DMS53 treated with DMSO at 0.1 percent for 48 hours (cell line): ENCODE measurements at regions not wholly inside any gene's neighbourhood (a gene's known extent, or its start where the extent isn't known, plus 50 kb on each side); places are given as distances from the start of the nearest gene placed in this dataset.
"Not testable (repeated sequence)": the region's sequence is repeated elsewhere in the genome, so short reads cannot be mapped to it uniquely, and the experiment has no call there.

Source experiments
- DNase-seq: peaks from one replicate; lab custom pipeline; 2025; ENCODE audit not compliant: unreplicated experiment; lab: John Stamatoyannopoulos, UW

DNA sequence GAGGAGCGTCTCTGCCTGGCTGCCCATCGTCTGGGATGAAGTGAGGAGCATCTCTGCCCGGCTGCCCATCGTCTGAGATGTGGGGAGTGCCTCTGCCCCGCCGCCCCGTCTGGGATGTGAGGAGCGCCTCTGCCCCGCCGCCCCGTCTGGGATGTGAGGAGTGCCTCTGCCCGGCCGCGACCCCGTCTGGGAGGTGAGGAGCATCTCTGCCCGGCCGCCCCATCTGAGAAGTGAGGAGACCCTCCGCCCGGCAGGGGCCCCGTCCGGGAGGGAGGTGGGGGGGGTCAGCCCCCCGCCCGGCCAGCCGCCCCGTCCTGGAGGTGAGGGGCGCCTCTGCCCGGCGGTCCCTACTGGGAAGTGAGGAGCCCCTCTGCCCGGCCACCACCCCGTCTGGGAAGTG is 129.3 kb downstream of the ZNF486 start:
- DNase-seq = not testable (repeated sequence)

DNA sequence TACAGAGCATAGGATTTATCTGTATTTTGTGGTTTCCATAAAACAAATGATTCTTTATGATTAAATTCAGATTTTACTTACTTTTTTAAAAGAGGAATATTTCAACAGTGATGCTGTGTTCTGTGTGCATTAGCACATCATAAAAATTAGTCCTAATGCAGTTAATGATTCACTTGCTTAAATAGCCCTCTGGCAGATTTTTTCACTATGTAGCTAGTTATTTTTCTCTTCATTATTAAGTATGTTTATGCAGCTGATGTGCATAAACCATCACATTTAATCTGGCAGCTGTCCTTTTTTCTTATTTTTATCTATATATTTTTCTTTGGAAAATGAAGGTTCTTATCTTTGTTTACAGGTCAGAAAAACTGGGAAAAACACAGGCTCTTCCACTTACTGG is 127.2 kb downstream of the ZNF486 start:
- no peak for DNase-seq

DNA sequence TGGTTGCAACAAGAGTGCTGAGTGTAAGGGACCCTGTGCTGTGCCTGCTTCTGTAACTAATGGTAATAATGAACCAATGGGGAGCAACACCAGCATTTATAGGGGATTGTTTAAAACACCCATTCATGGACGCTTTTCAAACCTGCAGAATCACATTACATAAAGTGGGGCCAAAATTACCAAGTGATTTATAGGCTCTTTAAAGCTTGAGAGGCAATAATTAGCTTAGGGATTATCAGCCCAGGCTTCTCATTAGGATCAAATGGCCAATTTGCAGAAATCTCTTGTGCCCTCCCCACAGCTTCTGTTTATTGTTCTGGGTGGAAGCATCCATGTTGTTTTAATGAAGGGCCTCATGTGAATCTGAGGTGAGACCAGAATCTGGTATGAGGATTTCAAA is 125.5 kb downstream of the ZNF486 start:
- not testable (repeated sequence) for DNase-seq

DNA sequence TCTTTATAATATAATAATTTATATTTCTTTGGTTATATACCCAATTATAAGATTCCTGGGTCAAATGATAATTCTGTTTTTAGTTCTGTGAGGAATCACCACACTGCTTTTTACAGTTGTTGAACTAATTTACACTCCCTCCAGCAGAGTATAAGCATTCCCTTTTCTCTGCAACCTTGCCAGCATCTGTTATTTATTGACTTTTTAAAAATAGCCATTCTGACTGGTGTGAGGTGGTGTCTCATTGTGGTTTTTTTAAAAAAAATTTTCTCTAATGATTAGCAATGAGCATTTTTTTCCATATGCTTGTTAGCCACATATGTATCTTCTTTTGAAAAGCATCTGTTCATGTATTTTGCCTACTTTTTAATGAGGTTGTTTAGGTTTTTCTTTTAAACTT is 122.2 kb downstream of the ZNF486 start:
- DNase-seq = no peak

DNA sequence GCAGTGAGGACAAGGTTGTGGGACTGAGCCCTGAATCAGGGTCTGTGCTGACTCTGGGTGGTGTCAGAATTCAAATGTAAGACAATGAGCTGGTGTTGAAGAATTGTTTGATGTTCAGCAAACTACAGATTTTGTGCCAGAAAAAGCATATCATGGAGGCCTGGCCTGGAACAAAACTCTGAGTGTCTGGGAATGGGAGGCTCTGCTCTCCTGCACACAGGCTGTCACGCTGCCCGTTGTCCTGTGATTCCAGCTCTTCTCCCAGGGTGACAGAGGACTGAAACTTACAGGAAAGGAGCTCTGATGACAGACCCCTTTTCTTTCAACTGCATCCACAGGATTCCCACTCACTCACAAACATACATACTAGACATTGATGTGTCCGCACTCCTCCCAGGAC is 120.1 kb downstream of the ZNF486 start:
- DNase-seq = no peak

DNA sequence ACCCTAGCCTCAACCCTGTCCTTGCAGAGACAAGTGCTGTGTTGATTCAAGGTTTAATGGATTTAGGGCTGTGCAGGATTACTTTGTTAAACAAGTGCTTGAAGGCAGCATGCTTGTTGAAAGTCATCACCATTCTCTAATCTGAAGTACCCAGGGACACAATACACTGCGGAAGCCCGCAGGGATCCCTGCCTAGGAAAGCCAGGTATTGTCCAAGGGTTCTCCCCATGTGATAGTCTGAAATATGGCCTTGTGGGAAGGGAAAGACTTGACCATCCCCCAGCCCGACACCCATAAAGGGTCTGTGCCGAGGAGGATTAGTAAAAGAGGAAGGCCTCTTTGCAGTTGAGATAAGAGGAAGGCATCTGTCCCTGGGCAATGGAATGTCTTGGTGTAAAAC is 118.9 kb downstream of the ZNF486 start:
- DNase-seq = peak; percentile 84

DNA sequence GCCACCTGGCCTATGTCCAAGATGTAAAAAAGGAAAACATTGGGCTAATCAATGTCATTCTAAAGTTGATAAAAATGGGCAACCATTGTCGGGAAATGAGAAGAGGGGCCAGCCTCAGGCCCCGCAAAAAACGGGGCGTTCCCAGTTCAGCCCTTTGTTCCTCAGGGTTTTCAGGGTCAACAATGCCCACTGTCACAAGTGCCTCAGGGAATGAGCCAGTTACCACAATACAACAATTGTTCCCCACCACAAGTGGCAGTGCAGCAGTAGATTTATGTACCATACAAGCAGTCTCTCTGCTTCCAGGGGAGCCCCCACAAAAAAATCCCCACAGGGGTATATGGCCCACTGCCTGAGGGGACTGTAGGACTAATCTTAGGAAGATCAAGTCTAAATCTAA is 112.5 kb downstream of the ZNF486 start:
- DNase-seq = no peak

DNA sequence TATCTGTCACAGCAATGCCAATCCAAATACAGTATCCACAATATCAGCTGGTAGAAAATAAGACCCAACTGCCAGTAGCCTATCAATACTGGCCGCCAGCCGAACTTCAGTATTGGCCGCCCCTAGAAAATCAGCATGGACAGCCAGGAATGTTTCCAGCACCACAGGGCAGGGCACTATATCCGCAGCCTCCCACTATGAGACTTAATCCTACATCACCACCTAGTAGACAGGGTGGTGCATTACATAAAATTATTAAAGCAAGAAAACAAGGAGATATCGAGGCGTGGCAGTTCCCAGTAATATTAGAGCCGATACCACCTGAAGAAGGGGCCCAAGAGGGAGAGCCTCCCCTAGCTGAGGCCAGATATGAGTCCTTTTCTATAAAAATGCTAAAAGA is 111.3 kb downstream of the ZNF486 start:
- DNase-seq = no peak

DNA sequence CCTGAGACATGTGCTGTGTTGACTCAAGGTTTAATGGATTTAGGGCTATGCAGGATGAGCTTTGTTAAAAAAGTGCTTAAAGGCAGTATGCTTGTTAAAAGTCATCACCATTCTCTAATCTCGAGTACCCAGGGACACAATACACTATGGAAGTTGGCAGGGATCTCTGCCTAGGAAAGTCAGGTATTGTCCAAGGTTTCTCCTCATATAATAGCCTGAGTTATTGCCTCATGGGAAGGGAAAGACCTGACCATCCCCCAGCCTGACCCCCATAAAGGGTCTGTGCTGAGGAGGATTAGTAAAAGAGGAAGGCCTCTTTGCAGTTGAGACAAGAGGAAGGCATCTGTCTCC is 109.7 kb downstream of the ZNF486 start:
- not testable (repeated sequence) for DNase-seq

DNA sequence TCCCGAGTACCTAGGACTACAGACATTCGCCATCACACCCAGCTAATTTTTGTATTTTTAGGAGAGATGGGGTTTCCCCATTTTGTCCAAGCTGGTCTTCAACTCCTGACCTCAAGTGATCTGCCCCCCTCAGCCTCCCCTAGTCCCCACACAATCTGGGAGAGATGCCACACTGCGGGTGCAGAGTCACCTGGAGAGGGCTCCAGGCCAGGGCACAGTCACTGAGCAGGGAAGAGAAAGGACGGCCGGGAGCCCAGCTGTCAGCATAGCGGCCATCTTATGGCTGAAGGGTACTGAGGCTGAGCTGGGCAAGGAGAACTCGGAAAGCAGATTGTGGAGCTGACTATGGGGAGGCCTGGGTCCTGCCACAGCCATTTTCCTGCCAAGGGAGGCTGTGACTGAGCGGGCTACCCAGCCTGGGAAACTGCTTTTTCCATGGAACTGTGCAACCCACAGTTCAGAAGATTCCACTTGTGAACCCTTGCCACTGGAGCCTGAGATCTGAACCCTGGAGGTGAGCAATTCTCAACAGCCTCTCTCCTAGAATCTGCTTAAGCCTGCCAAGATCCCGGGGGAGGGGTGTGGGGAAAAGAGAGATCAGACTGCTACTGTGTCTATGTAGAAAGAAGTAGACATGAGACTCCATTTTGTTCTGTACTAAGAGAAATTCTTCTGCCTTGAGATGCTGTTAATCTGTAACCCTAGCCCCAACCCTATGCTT is 109.2 kb downstream of the ZNF486 start:
- no peak for DNase-seq

DNA sequence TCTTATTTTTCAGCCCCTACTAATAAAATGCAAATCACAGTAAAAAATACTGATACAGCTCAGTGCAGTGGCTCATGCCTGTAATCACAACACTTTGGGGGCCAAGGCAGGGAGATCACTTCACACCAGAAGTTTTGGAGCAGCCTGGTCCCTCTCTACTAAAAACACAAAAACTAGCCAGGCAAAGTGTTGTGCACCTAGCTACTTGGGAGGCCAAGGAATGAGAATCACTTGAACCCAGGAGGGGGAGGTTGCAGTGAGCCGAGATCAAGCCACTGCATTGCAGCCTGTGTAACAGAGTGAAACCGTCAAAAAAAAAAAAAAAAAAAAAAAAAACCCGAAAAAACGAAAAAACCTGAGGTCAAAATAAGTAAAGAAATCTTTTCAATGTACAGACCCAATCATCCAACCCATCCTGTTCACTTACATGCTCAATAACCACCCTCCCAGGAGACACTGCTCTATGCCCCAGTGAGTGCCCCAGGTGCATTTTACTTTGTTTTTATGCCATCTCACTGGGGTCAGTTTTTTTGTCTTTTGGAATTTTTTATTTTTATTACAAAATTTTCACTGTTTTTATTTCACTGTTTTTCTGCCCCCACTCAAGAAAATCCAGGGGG is 107.0 kb downstream of the ZNF486 start:
- no peak for DNase-seq

DNA sequence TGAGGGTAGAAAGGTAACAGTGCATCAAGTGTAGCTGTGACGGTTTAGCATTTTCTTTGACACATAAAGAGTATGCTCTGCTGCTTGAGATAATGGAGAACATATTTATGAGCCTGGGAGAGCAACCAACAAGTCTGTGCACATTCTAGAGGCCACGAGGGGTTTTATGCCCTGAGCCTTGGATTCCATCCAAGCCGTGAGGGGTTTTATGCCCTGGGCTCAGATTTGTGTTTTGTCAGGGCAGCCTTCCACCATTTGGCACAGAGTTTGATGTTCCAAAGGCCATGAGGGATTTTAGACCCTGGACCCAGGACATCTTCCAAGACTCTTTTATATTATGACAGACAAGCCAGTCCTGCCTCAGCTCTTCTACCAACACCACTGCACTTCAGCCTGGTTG is 106.4 kb downstream of the ZNF486 start:
- no peak for DNase-seq

DNA sequence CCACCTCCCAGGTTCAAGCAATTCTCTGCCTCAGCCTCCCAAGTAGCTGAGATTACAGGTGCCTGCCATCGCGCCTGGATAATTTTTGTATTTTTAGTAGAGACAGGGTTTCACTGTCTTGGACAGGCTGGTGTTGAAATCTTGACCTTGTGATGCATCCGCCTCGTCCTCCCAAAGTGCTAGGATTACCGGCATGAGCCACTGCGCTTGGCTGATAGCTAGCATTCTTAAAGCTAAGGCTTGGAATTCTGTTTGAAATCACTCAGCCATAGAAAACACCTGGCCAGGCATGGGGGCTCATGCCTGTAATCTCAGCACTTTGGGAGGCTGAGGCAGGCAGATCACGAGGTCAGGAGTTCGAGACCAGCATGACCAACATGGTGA is 105.6 kb downstream of the ZNF486 start:
- not testable (repeated sequence) for DNase-seq

DNA sequence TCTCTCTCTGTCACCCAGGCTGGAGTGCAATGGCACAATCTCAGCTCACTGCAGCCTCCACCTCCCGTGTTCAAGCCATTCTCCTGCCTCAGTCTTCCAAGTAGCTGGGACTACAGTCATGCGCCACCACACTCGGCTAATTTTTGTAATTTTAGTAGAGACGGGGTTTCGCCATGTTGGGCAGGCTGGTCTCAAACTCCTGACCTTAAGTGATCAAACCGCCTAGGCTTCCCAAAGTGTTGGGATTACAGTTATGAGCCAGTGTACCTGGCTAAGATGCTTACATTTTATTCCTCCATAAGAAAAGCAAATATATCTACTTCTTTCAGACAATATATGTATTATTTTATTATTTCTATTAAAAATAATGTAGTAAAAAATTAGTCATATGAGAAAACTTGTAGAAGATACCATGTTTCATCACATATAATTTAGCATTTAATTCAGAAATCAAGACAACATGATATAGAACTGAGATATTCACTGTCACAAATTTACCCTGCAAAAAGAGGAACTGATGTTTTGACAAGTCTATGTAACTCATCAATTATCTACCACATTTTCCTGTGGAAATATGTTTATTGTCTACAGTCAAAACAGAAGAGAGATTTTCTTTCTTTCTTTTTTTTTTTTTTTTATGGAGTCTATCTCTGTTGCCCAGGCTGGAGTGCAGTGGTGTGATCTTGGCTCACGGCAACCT is 105.1 kb downstream of the ZNF486 start:
- DNase-seq = not testable (repeated sequence)

DNA sequence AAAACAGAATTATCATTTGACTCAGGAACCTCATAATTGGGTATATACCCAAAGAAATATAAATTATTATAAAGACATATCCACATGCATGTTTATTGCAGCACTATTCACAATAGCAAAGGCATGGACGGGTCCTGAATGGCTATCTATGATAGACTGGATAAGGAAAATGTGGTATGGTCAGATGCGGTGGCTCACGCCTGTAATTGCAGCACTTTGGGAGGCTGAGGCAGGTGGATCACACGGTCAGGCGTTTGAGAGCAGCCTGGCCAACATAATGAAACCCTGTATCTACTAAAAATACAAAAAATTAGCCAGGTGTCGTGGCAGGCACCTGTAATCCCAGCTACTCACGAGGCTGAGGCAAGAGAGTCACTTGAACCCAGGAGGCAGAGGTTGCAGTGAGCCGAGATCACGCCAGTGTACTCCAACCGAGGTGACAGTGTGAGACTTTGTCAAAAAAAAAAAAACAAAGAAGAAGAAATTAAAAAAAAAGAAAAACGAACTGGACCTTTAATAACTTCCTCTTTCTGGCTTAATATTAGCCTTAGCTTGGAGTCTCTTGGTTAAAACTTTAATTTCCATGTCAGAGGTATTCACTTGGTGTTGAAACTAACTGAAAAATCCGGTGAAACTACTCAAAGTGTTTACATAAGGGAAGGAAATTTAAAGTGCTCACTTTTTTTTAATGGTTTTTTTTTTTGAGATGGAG is 104.4 kb downstream of the ZNF486 start:
- no peak for DNase-seq

DNA sequence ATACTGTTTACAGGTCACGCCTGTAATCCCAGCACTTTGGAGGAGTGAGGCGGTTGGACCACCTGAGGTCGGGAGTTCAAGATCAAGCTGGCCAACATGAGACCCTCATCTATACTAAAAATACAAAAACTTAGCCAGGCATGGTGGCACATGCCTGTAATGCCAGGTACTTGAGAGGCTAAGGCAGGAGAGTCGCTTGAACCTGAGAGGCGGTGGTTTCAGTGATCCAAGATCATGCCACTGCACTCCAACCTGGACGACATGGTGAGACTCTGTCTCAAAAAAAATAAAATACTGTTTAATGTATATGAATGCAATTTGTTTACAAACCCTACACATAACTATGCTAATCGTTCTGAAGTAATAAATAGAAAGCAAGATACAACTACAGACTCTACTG is 102.4 kb downstream of the ZNF486 start:
- no peak for DNase-seq

DNA sequence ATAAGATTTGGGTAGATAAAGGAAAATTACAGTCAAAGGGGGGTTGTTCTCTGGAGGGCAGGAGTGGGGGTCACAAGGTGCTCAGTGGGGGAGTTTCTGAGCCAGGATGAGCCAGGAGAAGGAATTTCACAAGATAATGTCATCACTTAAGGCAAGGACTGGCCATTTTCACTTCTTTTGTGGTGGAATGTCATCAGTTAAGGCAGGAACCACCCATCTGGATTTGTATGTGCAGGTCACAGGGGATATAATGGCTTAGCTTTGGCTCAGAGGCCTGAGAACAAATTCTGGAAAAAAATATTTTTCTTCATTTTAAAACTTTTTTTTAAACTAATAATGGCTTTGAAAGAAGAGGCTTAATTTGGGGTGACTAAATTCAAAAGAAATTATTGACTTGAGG is 94.5 kb downstream of the ZNF486 start:
- not testable (repeated sequence) for DNase-seq

DNA sequence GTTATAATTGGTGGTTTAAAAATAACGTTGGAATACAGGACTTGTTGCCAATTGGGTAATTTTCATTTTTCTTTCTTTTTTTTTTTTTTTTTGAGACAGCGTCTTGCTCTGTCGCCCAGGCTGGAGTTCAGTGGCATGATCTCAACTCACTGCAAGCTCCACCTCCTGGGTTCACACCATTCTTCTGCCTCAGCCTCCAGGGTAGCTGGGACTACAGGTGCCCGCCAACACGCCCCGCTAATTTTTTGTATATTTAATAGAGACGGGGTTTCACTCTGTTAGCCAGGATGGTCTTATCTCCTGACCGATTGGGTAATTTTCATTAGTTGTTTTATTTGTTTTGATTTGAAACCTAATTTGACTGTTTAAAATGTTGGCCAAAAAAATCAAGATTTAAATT is 93.7 kb downstream of the ZNF486 start:
- DNase-seq = not testable (repeated sequence)

DNA sequence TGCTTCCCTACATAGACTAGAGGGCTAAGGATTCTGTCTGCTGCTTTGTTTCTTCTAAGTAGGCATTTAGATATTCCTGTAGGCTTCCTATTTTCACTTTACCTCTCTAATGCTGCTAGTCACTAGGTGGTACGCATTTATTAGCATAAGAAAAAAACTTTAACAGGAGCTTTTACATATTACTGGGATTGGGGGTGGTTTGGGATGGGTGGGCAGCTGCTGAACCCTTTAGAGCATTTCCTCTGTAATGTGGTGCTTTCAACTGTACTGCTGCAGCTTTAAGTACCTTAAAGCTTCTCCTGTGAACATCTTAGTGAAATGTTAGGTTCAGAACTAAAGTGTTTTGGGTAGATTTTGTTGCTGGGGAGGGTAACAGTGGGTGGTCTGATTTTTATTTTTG is 92.6 kb downstream of the ZNF486 start:
- no peak for DNase-seq

DNA sequence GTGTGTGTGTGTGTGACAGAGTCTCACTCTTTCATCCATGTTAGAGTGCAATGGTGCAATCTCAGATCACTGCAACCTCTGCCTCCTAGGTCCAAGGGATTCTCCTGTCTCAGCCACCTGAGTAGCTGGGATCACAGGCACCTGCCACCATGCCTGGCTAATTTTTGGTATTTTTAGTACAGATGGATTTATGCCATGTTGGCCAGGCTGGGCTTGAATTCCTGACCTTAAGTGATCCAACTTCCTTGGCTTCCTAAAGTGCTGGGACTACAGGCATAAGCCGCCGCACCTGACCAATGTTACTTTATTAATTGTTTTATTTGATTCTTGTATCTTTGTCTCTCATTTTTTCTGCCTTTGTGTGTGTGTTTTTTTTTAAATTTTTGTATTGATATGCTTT is 89.6 kb downstream of the ZNF486 start:
- no peak for DNase-seq

DNA sequence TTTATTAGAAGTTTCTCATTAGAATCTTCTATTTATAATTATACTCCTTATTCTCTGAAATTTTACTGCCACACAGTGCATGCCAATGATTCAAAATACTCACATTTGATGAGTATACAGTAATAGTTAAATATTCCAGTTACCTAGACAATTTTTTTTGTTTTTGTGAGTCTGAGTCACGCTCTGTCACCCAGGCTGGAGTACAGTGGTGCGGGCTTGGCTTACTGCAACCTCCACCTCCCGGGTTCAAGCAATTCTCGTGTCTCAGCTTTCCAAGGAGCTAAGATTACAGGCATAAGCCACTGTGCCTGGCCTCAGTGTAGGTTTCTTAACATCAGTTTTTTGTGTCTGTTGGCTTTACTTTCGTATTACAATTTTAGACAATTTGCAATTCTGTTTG is 87.1 kb downstream of the ZNF486 start:
- DNase-seq = no peak

DNA sequence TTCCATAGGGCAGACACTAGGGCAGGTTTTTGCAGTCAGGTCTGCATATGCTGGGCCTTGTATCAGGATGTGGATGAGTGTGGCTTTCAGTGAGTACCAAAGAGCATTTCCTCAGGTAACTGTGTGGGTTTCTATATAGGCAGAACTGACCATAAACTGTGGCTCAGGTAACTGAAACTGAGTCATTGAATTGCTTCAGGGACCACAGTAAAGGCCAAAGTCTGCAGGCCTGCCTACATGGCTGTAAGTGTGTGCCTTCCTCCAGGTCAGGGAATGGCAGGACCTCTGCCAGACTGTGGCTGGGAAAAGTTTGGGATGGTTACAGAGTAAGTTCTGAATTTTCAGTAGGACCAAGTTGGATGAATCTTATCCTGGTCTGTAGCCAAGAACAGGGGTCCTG is 85.6 kb downstream of the ZNF486 start:
- DNase-seq = no peak
